ENCODE measurements at regions not wholly inside any gene's neighbourhood (a gene's known extent, or its start where the extent isn't known, plus 50 kb on each side); places are given as distances from the start of the nearest gene placed in this dataset.

DNA sequence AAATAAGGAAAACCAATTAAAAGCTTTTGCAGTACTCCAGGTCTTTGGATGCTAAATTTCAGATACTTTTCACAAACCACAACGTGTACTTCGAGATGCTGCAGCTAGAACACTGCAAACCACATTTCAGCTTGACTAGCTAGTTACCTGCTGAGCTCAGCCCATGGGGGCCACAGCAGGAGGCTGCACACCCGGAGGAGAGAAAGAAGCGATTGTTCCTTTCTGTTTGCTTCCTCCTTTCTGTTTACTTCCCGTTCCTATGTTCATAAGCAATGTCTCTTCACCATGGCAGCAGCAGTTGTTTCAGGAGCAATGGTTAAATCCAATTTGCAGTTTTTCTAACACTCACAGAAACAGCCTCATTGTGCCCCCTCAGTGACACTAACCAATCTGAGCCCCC is 225.6 kb upstream of the FGGY start:
- TF ChIP-seq TCF12 (IDR thresholded peaks at IDR 0.05; ENCODE audit: low read depth): peak; percentile 58; the same call in 1 of the 2 replicates
- no peak for TF ChIP-seq RAD21 (IDR thresholded peaks at IDR 0.05; ENCODE audit: low read depth)
- TF ChIP-seq ZBTB7A (IDR thresholded peaks at IDR 0.05; ENCODE audit: low read depth): no peak
- TF ChIP-seq, protein P1, sequence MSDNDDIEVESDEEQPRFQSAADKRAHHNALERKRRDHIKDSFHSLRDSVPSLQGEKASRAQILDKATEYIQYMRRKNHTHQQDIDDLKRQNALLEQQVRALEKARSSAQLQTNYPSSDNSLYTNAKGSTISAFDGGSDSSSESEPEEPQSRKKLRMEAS (IDR thresholded peaks at IDR 0.05): peak; percentile 21; the same call in 1 of the 2 replicates
- TF ChIP-seq, protein P2, sequence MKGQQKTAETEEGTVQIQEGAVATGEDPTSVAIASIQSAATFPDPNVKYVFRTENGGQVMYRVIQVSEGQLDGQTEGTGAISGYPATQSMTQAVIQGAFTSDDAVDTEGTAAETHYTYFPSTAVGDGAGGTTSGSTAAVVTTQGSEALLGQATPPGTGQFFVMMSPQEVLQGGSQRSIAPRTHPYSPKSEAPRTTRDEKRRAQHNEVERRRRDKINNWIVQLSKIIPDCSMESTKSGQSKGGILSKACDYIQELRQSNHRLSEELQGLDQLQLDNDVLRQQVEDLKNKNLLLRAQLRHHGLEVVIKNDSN (IDR thresholded peaks at IDR 0.05): no peak
- peak; percentile 49; the same call in 1 of the 2 replicates for TF ChIP-seq EP300 (IDR thresholded peaks at IDR 0.05; ENCODE audit: borderline replicate concordance)
- no peak for TF ChIP-seq FOXM1 (IDR thresholded peaks at IDR 0.05; ENCODE audit: borderline replicate concordance, low read depth)

DNA sequence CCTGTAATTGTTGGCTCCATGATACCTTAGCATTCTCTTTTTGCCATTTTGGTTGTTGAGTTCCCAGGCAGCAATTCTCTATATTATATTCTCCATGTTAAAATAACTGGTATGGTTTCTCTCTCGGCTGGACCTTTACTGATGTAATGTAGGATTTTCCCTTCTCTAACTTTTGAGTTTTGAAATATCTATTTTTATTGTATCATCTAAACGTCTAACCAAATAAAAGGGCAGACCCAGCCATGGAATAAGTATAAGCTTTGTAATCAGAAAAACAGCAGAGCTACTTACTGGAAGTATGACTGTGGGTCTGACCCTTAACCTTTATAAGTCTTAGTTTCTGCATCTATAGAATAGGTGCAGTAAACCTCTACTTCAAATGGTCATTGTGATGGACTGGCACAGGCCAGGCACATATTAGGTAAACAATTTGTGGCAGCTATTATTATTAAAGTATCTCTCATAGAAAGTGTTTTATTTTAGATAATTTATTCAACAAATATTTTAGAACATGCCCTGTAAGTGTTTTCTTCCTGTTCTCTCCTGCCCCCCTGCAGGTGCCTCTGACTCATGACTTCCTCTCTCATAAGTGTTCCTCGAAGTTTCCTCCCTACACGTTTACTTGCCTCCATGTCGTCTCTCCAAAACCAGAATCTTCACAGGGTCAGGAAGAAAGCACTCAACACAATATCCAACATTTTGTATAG is 224.9 kb upstream of the FGGY start:
- TF ChIP-seq, protein P1 (IDR thresholded peaks at IDR 0.05): 0 out of 2 replicates have a peak, but pooled peaks have one; percentile 22
- no peak for TF ChIP-seq TCF12 (IDR thresholded peaks at IDR 0.05; ENCODE audit: low read depth)

DNA sequence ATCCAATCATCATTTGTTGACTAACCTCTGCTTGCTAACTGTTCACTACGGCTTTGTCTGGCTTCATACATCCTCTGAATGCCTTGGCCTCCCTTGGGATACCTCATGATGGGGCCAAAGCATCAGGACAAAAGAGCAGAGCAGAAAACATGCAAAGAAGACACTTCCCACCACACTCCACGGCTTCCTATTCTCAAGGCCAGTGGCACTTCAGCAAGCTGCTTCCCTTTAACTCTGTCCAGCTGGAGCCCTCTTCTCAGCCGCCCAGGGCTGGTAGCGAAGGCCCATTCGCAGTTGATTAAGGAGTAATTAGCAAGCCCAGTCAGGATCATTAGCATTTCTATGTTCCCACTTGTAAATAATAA is 224.3 kb upstream of the FGGY start:
- TF ChIP-seq CEBPB (IDR thresholded peaks at IDR 0.05): no peak
- no peak for TF ChIP-seq TEAD4 (IDR thresholded peaks at IDR 0.05)
- TF ChIP-seq NFIC (IDR thresholded peaks at IDR 0.05): no peak
- no peak for TF ChIP-seq YY1 (IDR thresholded peaks at IDR 0.05; ENCODE audit: low read depth)
- TF ChIP-seq RAD21 (IDR thresholded peaks at IDR 0.05; ENCODE audit: low read depth): no peak
- TF ChIP-seq, protein P1 (IDR thresholded peaks at IDR 0.05): no peak
- no peak for TF ChIP-seq EP300 (IDR thresholded peaks at IDR 0.05; ENCODE audit: borderline replicate concordance)
- no peak for TF ChIP-seq FOXM1 (IDR thresholded peaks at IDR 0.05; ENCODE audit: borderline replicate concordance, low read depth)
- no peak for TF ChIP-seq CREB1 (IDR thresholded peaks at IDR 0.05; ENCODE audit: low read depth)
- TF ChIP-seq, protein P3, sequence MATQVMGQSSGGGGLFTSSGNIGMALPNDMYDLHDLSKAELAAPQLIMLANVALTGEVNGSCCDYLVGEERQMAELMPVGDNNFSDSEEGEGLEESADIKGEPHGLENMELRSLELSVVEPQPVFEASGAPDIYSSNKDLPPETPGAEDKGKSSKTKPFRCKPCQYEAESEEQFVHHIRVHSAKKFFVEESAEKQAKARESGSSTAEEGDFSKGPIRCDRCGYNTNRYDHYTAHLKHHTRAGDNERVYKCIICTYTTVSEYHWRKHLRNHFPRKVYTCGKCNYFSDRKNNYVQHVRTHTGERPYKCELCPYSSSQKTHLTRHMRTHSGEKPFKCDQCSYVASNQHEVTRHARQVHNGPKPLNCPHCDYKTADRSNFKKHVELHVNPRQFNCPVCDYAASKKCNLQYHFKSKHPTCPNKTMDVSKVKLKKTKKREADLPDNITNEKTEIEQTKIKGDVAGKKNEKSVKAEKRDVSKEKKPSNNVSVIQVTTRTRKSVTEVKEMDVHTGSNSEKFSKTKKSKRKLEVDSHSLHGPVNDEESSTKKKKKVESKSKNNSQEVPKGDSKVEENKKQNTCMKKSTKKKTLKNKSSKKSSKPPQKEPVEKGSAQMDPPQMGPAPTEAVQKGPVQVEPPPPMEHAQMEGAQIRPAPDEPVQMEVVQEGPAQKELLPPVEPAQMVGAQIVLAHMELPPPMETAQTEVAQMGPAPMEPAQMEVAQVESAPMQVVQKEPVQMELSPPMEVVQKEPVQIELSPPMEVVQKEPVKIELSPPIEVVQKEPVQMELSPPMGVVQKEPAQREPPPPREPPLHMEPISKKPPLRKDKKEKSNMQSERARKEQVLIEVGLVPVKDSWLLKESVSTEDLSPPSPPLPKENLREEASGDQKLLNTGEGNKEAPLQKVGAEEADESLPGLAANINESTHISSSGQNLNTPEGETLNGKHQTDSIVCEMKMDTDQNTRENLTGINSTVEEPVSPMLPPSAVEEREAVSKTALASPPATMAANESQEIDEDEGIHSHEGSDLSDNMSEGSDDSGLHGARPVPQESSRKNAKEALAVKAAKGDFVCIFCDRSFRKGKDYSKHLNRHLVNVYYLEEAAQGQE (IDR thresholded peaks at IDR 0.05; ENCODE audit: low read depth): no peak
- no peak for TF ChIP-seq TCF12 (IDR thresholded peaks at IDR 0.05; ENCODE audit: low read depth)
- no peak for TF ChIP-seq EGR1 (IDR thresholded peaks at IDR 0.05)

DNA sequence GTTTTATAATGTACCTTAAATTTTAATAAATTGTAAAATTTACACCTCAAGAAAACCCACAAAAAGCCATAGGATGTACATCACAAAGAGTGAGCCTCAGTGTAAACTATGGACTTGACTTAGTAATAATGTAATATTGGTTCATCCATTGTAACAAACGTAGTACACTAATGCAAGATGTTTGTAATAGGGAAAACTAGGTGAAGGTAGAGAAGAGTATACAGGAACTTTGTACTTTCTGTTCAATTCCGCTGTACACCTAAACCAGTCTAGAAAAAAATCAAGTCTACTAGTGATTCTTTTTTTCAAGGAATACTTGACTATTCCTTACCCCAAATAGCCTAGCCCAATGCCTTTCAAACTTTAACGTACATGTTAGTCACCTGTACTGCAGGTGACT is 222.3 kb upstream of the FGGY start:
- TF ChIP-seq TCF12 (IDR thresholded peaks at IDR 0.05; ENCODE audit: low read depth) (no peak), EGR1 (IDR thresholded peaks at IDR 0.05) (no peak)

DNA sequence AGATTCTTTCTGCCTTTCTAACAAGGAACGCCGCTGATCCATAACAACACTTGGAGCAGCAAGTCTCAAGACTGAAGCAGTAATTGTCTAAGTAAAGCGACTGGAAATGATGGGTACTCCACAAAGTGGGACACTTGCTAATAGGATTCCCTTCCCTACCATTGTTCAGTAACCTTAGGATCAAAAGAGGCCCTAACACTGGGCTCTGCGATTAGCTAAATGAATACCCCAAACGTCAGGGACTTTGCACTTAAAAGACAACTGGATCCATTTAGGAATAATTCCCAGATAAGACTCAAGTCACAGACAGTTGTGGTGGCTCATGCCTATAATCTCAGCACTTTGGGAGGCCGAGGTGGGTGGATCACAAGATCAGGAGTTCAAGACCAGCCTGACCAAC is 221.9 kb upstream of the FGGY start:
- TF ChIP-seq, protein P1 (IDR thresholded peaks at IDR 0.05): no peak
- TF ChIP-seq RAD21 (IDR thresholded peaks at IDR 0.05; ENCODE audit: low read depth): no peak
- no peak for TF ChIP-seq CREB1 (IDR thresholded peaks at IDR 0.05; ENCODE audit: low read depth)
- TF ChIP-seq, protein P2 (IDR thresholded peaks at IDR 0.05): no peak
- no peak for TF ChIP-seq EGR1 (IDR thresholded peaks at IDR 0.05)
- no peak for TF ChIP-seq TCF12 (IDR thresholded peaks at IDR 0.05; ENCODE audit: low read depth)
- no peak for TF ChIP-seq CEBPB (IDR thresholded peaks at IDR 0.05)
- no peak for TF ChIP-seq TAF1 (IDR thresholded peaks at IDR 0.05; ENCODE audit: low read depth)
- TF ChIP-seq FOXM1 (IDR thresholded peaks at IDR 0.05; ENCODE audit: borderline replicate concordance, low read depth): no peak
- TF ChIP-seq ZBTB7A (IDR thresholded peaks at IDR 0.05; ENCODE audit: low read depth): no peak
- no peak for TF ChIP-seq TEAD4 (IDR thresholded peaks at IDR 0.05)

DNA sequence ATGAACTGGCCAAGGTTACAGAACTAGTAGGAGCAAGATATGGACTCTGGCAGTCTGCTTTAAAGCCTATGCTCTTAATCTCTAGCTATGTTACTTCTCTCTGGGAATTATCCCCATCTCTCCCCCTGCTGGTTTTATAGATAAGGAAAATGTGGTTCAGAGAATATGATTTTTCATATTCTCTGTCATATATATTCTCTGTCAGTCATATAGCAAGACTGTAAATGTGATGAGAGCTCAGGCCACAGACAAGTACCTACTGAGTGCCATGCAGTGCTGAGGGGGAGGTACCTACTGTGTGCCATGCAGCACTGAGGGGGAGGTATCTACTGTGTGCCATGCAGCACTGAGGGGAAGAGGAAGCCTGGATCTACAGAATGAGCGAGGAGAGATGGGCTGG is 220.3 kb upstream of the FGGY start:
- no peak for TF ChIP-seq ZBTB7A (IDR thresholded peaks at IDR 0.05; ENCODE audit: low read depth)
- no peak for TF ChIP-seq EP300 (IDR thresholded peaks at IDR 0.05; ENCODE audit: borderline replicate concordance)
- TF ChIP-seq CEBPB (IDR thresholded peaks at IDR 0.05): no peak
- no peak for TF ChIP-seq YY1 (IDR thresholded peaks at IDR 0.05; ENCODE audit: low read depth)
- no peak for TF ChIP-seq NFIC (IDR thresholded peaks at IDR 0.05)
- TF ChIP-seq, protein P1 (IDR thresholded peaks at IDR 0.05): no peak
- TF ChIP-seq TAF1 (IDR thresholded peaks at IDR 0.05; ENCODE audit: low read depth): no peak
- TF ChIP-seq, protein P2 (IDR thresholded peaks at IDR 0.05): no peak
- TF ChIP-seq FOXM1 (IDR thresholded peaks at IDR 0.05; ENCODE audit: borderline replicate concordance, low read depth): no peak
- no peak for TF ChIP-seq TCF12 (IDR thresholded peaks at IDR 0.05; ENCODE audit: low read depth)
- no peak for TF ChIP-seq TEAD4 (IDR thresholded peaks at IDR 0.05)
- no peak for TF ChIP-seq CREB1 (IDR thresholded peaks at IDR 0.05; ENCODE audit: low read depth)
- TF ChIP-seq, protein P3 (IDR thresholded peaks at IDR 0.05; ENCODE audit: low read depth): no peak
- no peak for TF ChIP-seq EGR1 (IDR thresholded peaks at IDR 0.05)

All from Ishikawa (cell line).